HCT116 (cell line): ENCODE measurements at regions not wholly inside any gene's neighbourhood (a gene's known extent, or its start where the extent isn't known, plus 50 kb on each side); places are given as distances from the start of the nearest gene placed in this dataset.

ENCODE experiments used
- ATAC-seq: fragments of 200-7000 bp; cut with Tn5 transposase; 2 replicates; pipeline ENCODE4 v1.9.1; 2020; ENCODE audit warnings: mild to moderate bottlenecking, moderate library complexity
- BruUV-seq: library from RNA; stranded (reverse); fragments of 400-500 nt; replicated peaks from 2 replicates; lab custom pipeline; 2021; lab: Mats Ljungman, UMichigan
- CTCF ChIA-PET: fragments of 300-600 bp; sonication (Branson Sonifier 250); formaldehyde crosslinking; loops from one replicate; lab custom pipeline; 2021; ENCODE audit warnings: antibody characterized with exemption; lab: Charles Lee
- POLR2A ChIA-PET: fragments of 300-600, 350-600 bp; sonication (Branson Sonifier 250); formaldehyde crosslinking; loops from one replicate; lab custom pipeline; 2021; ENCODE audit warnings: antibody characterized with exemption; lab: Charles Lee
- RAD21 ChIA-PET, 2 experiments: fragments of 300-600 bp; sonication (Branson Sonifier 250); formaldehyde crosslinking; loops; one replicate each; lab custom pipeline; 2023; ENCODE audit warnings: low total read pairs in 2 of 2; ENCODE audit not compliant: uncharacterized antibody in 2 of 2, unreplicated experiment in 2 of 2, low non-redundant PET in 1 of 2; lab: Charles Lee
- DNase-seq: peaks from one replicate; pipeline ENCODE4 v3.0.0-alpha.2; 2010; ENCODE audit warnings: low read depth, low spot score
- H2AFZ ChIP-seq: fragments of 200-600 bp; shearing (Covaris generic), sonication (generic); 2 replicates; pipeline ENCODE4 v1.6.1; 2017; ENCODE audit warnings: low read depth, mixed run types, mixed read lengths, antibody characterized with exemption, low read length; ENCODE audit not compliant: poor library complexity, severe bottlenecking
- H3K27ac ChIP-seq: 2 replicates; pipeline ENCODE4 v1.5.1; 2012; ENCODE audit warnings: low read depth, low read length
- H3K27me3 ChIP-seq: fragments of 200-600 bp; sonication (generic); 2 replicates; pipeline ENCODE4 v1.6.1; 2016; ENCODE audit warnings: mixed run types, low read length, mixed read lengths; ENCODE audit not compliant: insufficient read depth
- H3K36me3 ChIP-seq, 2 experiments: fragments of 200-500 bp in 1 of 2; fragments of 200-600 bp in 1 of 2; sonication (Bioruptor generic) in 1 of 2; sonication (generic) in 1 of 2; 2 replicates each; pipeline versions ENCODE4 v1.5.1 to v1.6.1; 2014 to 2016; ENCODE audit warnings: low read length in 2 of 2, inconsistent platforms in 1 of 2, mixed read lengths in 1 of 2, mixed run types in 1 of 2; ENCODE audit not compliant: insufficient read depth in 2 of 2, control insufficient read depth in 1 of 2
- H3K4me1 ChIP-seq, 2 experiments: fragments of 200-600 bp in 1 of 2; sonication (generic) in 1 of 2; 2 replicates each; pipeline versions ENCODE4 v1.5.1 to v1.6.1; 2012 to 2017; ENCODE audit warnings: low read length in 2 of 2, inconsistent platforms in 1 of 2, mild to moderate bottlenecking in 1 of 2, mixed read lengths in 1 of 2, mixed run types in 1 of 2, moderate library complexity in 1 of 2; ENCODE audit not compliant: insufficient read depth in 2 of 2, control insufficient read depth in 1 of 2
- H3K4me2 ChIP-seq: fragments of 200-600 bp; sonication (generic); 2 replicates; pipeline ENCODE4 v1.6.1; 2017; ENCODE audit warnings: mixed run types, low read length, mixed read lengths
- H3K4me3 ChIP-seq, 2 experiments: fragments of 200-600 bp in 1 of 2; sonication (generic) in 1 of 2; replicated peaks in 1 of 2; 2 replicates each; pipeline ENCODE4 v1.5.1; 2011 to 2016; ENCODE audit warnings: low read length in 2 of 2, control low read depth in 1 of 2, low read depth in 1 of 2, mild to moderate bottlenecking in 1 of 2, mixed read lengths in 1 of 2, mixed run types in 1 of 2
- H3K79me2 ChIP-seq: fragments of 200-600 bp; sonication (generic); 2 replicates; pipeline ENCODE4 v1.6.1; 2017; ENCODE audit warnings: mild to moderate bottlenecking, mixed run types, low read length, moderate library complexity, mixed read lengths; ENCODE audit not compliant: insufficient read depth
- H3K9ac ChIP-seq: fragments of 200-600 bp; sonication (generic); 2 replicates; pipeline ENCODE4 v1.6.1; 2016; ENCODE audit warnings: low read length, mixed read lengths
- H3K9me2 ChIP-seq: fragments of 200-600 bp; sonication (generic), shearing (Covaris generic); 2 replicates; pipeline ENCODE4 v1.6.1; 2017; ENCODE audit warnings: mixed run types, mild to moderate bottlenecking, moderate library complexity; ENCODE audit not compliant: insufficient read depth
- H3K9me3 ChIP-seq, 2 experiments: fragments of 200-500 bp in 1 of 2; fragments of 200-600 bp in 1 of 2; sonication (Bioruptor generic) in 1 of 2; sonication (generic) in 1 of 2; 2 replicates each; pipeline ENCODE4 v1.6.1; 2014 to 2017; ENCODE audit warnings: low read length in 2 of 2, mixed read lengths in 2 of 2, inconsistent platforms in 1 of 2, low read depth in 1 of 2, mild to moderate bottlenecking in 1 of 2, mixed run types in 1 of 2, moderate library complexity in 1 of 2; ENCODE audit not compliant: control insufficient read depth in 1 of 2, insufficient read depth in 1 of 2
- H4K20me1 ChIP-seq: fragments of 200-600 bp; sonication (generic), shearing (Covaris generic); 2 replicates; pipeline ENCODE4 v1.6.1; 2017; ENCODE audit warnings: mixed run types, mild to moderate bottlenecking, moderate library complexity; ENCODE audit not compliant: insufficient read depth
- CBX3 ChIP-seq: IDR thresholded peaks from 2 replicates; pipeline ENCODE4 v1.6.1; 2012; ENCODE audit warnings: low read depth
- CEBPB ChIP-seq: IDR thresholded peaks from 2 replicates; pipeline ENCODE4 v1.6.1; 2012; ENCODE audit warnings: low read depth
- ELF1 ChIP-seq: IDR thresholded peaks from 2 replicates; pipeline ENCODE4 v1.6.1; 2012; ENCODE audit warnings: low read depth, borderline replicate concordance
- EZH2phosphoT487 ChIP-seq: fragments of 200-600 bp; IDR thresholded peaks from 2 replicates; pipeline ENCODE4 v1.6.1; 2018; ENCODE audit warnings: antibody characterized with exemption, borderline replicate concordance
- FOSL1 ChIP-seq: IDR thresholded peaks from 2 replicates; pipeline ENCODE4 v1.6.1; 2012; ENCODE audit warnings: low read depth
- JUND ChIP-seq: IDR thresholded peaks from 2 replicates; pipeline ENCODE4 v1.6.1; 2012
- POLR2AphosphoS5 ChIP-seq: IDR thresholded peaks from 2 replicates; pipeline ENCODE4 v1.6.1; 2011; ENCODE audit warnings: mild to moderate bottlenecking, low read depth, low read length, moderate library complexity
- RAD21 ChIP-seq: IDR thresholded peaks from 2 replicates; pipeline ENCODE4 v1.6.1; 2012; ENCODE audit warnings: low read depth, mild to moderate bottlenecking
- SP1 ChIP-seq: IDR thresholded peaks from 2 replicates; pipeline ENCODE4 v1.6.1; 2012; ENCODE audit warnings: low read depth
- SRF ChIP-seq: IDR thresholded peaks from 2 replicates; pipeline ENCODE4 v1.6.1; 2012; ENCODE audit warnings: low read depth
- TCF7L2 ChIP-seq: IDR thresholded peaks from 2 replicates; pipeline ENCODE4 v1.7.0; 2011; ENCODE audit warnings: borderline replicate concordance, inconsistent platforms; ENCODE audit not compliant: insufficient read depth, insufficient read length; ENCODE audit errors: extremely low read depth
- YY1 ChIP-seq: IDR thresholded peaks from 2 replicates; pipeline ENCODE4 v1.6.1; 2011; ENCODE audit warnings: low read length, low read depth, moderate library complexity, mild to moderate bottlenecking; ENCODE audit not compliant: insufficient replicate concordance; ENCODE audit errors: extremely low read depth
- ZFX ChIP-seq: fragments of 450-650 bp; IDR thresholded peaks from 2 replicates; pipeline ENCODE4 v1.6.1; 2017
- intact Hi-C: fragments of 100-400 bp; cut with micrococcal nuclease; formaldehyde crosslinking; loops from 2 replicates; pipeline ENCODE4 v1.10.0; 2022
- TF ChIP-seq, protein P1 (sequence below): IDR thresholded peaks from 2 replicates; pipeline ENCODE4 v1.6.1; 2012
- TF ChIP-seq, protein P2 (sequence below): IDR thresholded peaks from 2 replicates; pipeline ENCODE4 v1.6.1; 2011; ENCODE audit warnings: mild to moderate bottlenecking, low read length, moderate library complexity; ENCODE audit not compliant: insufficient replicate concordance; ENCODE audit errors: extremely low read depth
- TF ChIP-seq, protein P3 (sequence below), 3 experiments: fragments of 200-600 bp in 1 of 3; sonication (generic) in 1 of 3; IDR thresholded peaks in 2 of 3; conservative IDR thresholded peaks in 1 of 3; 2 replicates each; pipeline ENCODE4 v1.5.1; 2012 to 2017; ENCODE audit warnings: low read depth in 2 of 3, low read length in 2 of 3, antibody characterized with exemption in 1 of 3, borderline replicate concordance in 1 of 3, control low read depth in 1 of 3, mild to moderate bottlenecking in 1 of 3, mixed read lengths in 1 of 3, mixed run types in 1 of 3, moderate library complexity in 1 of 3; ENCODE audit not compliant: insufficient read depth in 1 of 3
- TF ChIP-seq, protein P4 (sequence below): IDR thresholded peaks from 2 replicates; pipeline ENCODE4 v1.6.1; 2012; ENCODE audit warnings: low read depth

- ATAC-seq (no peak), DNase-seq (no peak)
- Histone ChIP-seq H3K27ac (no peak overlapping the region), H3K4me2 (no peak overlapping the region), H4K20me1 (no peaks in the 10 kb centered on the region), H3K9me3 (no peaks in the 10 kb centered on the region), H3K4me1 (no peaks in the 10 kb centered on the region), H3K36me3 (no peaks in the 10 kb centered on the region), H3K79me2 (no peaks in the 10 kb centered on the region), H3K9me2 (no peaks in the 10 kb centered on the region), H3K4me3 (no peak overlapping the region), H3K9ac (no peak overlapping the region), H2AFZ (no peak overlapping the region), H3K27me3 (no peaks in the 10 kb centered on the region)
- BruUV-seq = no TSS peak
- TF ChIP-seq EZH2phosphoT487 (no peak), ZFX (no peak), CBX3 (no peak), SRF (no peak), CEBPB (no peak), RAD21 (no peak), JUND (no peak), ELF1 (no peak), TCF7L2 (no peak), YY1 (no peak), POLR2AphosphoS5 (no peak), SP1 (no peak), FOSL1 (no peak)
- TF ChIP-seq, protein P1, sequence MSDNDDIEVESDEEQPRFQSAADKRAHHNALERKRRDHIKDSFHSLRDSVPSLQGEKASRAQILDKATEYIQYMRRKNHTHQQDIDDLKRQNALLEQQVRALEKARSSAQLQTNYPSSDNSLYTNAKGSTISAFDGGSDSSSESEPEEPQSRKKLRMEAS = no peak
- TF ChIP-seq, protein P2, sequence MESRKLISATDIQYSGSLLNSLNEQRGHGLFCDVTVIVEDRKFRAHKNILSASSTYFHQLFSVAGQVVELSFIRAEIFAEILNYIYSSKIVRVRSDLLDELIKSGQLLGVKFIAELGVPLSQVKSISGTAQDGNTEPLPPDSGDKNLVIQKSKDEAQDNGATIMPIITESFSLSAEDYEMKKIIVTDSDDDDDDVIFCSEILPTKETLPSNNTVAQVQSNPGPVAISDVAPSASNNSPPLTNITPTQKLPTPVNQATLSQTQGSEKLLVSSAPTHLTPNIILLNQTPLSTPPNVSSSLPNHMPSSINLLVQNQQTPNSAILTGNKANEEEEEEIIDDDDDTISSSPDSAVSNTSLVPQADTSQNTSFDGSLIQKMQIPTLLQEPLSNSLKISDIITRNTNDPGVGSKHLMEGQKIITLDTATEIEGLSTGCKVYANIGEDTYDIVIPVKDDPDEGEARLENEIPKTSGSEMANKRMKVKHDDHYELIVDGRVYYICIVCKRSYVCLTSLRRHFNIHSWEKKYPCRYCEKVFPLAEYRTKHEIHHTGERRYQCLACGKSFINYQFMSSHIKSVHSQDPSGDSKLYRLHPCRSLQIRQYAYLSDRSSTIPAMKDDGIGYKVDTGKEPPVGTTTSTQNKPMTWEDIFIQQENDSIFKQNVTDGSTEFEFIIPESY = no peak
- TF ChIP-seq, protein P3, sequence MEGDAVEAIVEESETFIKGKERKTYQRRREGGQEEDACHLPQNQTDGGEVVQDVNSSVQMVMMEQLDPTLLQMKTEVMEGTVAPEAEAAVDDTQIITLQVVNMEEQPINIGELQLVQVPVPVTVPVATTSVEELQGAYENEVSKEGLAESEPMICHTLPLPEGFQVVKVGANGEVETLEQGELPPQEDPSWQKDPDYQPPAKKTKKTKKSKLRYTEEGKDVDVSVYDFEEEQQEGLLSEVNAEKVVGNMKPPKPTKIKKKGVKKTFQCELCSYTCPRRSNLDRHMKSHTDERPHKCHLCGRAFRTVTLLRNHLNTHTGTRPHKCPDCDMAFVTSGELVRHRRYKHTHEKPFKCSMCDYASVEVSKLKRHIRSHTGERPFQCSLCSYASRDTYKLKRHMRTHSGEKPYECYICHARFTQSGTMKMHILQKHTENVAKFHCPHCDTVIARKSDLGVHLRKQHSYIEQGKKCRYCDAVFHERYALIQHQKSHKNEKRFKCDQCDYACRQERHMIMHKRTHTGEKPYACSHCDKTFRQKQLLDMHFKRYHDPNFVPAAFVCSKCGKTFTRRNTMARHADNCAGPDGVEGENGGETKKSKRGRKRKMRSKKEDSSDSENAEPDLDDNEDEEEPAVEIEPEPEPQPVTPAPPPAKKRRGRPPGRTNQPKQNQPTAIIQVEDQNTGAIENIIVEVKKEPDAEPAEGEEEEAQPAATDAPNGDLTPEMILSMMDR (IDR thresholded peaks at IDR 0.05 in 2 of 3, conservative IDR thresholded peaks at IDR 0.05 in 1 of 3; ENCODE audit: borderline replicate concordance in 1 of 3, insufficient read depth in 1 of 3, low read depth in 2 of 3, low read length in 2 of 3) = no peak
- TF ChIP-seq, protein P4, sequence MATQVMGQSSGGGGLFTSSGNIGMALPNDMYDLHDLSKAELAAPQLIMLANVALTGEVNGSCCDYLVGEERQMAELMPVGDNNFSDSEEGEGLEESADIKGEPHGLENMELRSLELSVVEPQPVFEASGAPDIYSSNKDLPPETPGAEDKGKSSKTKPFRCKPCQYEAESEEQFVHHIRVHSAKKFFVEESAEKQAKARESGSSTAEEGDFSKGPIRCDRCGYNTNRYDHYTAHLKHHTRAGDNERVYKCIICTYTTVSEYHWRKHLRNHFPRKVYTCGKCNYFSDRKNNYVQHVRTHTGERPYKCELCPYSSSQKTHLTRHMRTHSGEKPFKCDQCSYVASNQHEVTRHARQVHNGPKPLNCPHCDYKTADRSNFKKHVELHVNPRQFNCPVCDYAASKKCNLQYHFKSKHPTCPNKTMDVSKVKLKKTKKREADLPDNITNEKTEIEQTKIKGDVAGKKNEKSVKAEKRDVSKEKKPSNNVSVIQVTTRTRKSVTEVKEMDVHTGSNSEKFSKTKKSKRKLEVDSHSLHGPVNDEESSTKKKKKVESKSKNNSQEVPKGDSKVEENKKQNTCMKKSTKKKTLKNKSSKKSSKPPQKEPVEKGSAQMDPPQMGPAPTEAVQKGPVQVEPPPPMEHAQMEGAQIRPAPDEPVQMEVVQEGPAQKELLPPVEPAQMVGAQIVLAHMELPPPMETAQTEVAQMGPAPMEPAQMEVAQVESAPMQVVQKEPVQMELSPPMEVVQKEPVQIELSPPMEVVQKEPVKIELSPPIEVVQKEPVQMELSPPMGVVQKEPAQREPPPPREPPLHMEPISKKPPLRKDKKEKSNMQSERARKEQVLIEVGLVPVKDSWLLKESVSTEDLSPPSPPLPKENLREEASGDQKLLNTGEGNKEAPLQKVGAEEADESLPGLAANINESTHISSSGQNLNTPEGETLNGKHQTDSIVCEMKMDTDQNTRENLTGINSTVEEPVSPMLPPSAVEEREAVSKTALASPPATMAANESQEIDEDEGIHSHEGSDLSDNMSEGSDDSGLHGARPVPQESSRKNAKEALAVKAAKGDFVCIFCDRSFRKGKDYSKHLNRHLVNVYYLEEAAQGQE = no peak
- CTCF ChIA-PET = no interaction called here
- POLR2A ChIA-PET = no interaction called here
- intact Hi-C loops = no loop called here
- RAD21 ChIA-PET = no interaction called here
These were observed 319.3 kb upstream of the ZNF608 start for GRCh38 chr5:125065741-125066140.
